DMS114 treated with DMSO at 0.1 percent for 48 hours (cell line): ENCODE measurements at regions not wholly inside any gene's neighbourhood (a gene's known extent, or its start where the extent isn't known, plus 50 kb on each side); places are given as distances from the start of the nearest gene placed in this dataset.
"Not testable (repeated sequence)": the region's sequence is repeated elsewhere in the genome, so short reads cannot be mapped to it uniquely, and the experiment has no call there.

Source experiments
- DNase-seq: peaks from one replicate; lab custom pipeline; 2025; ENCODE audit not compliant: unreplicated experiment; lab: John Stamatoyannopoulos, UW

GRCh38 chr20:48037798-48038197, 252.5 kb upstream of the SULF2 start:
- not testable (repeated sequence) for DNase-seq

- no peak for DNase-seq
Measured at GRCh38 chr20:48035961-48036731, 250.9 kb upstream of the SULF2 start.

GRCh38 chr20:48034751-48035150, 249.5 kb upstream of the SULF2 start:
- DNase-seq, result no peak

GRCh38 chr20:48033005-48033404, 247.7 kb upstream of the SULF2 start:
- DNase-seq, result not testable (repeated sequence)

- no peak for DNase-seq
Measured at GRCh38 chr20:48031122-48031521, 245.8 kb upstream of the SULF2 start.

- no peak for DNase-seq
Measured at GRCh38 chr20:48026981-48027592, 241.8 kb upstream of the SULF2 start.

GRCh38 chr20:48025661-48026060, 240.4 kb upstream of the SULF2 start:
- no peak for DNase-seq

GRCh38 chr20:48025051-48025515, 239.8 kb upstream of the SULF2 start:
- no peak for DNase-seq

- DNase-seq, result no peak
Measured at GRCh38 chr20:48024539-48024938, 239.3 kb upstream of the SULF2 start.

- not testable (repeated sequence) for DNase-seq
Measured at GRCh38 chr20:48020696-48021095, 235.4 kb upstream of the SULF2 start.

- DNase-seq, result no peak
Measured at GRCh38 chr20:48019940-48020339, 234.7 kb upstream of the SULF2 start.

GRCh38 chr20:48019496-48019895, 234.2 kb upstream of the SULF2 start:
- DNase-seq, result no peak

- DNase-seq, result not testable (repeated sequence)
Measured at GRCh38 chr20:48018851-48019250, 233.6 kb upstream of the SULF2 start.

- no peak for DNase-seq
Measured at GRCh38 chr20:48017992-48018391, 232.7 kb upstream of the SULF2 start.

- DNase-seq, result no peak
Measured at GRCh38 chr20:48017509-48017908, 232.2 kb upstream of the SULF2 start.

GRCh38 chr20:48015943-48016723, 230.9 kb upstream of the SULF2 start:
- no peak for DNase-seq

GRCh38 chr20:48015141-48015910, 230.0 kb upstream of the SULF2 start:
- no peak for DNase-seq

GRCh38 chr20:48012401-48012974, 227.2 kb upstream of the SULF2 start:
- no peak for DNase-seq

GRCh38 chr20:48011025-48011424, 225.7 kb upstream of the SULF2 start:
- no peak for DNase-seq

GRCh38 chr20:48010623-48011022, 225.3 kb upstream of the SULF2 start:
- no peak for DNase-seq
